ENCODE measurements at regions not wholly inside any gene's neighbourhood (a gene's known extent, or its start where the extent isn't known, plus 50 kb on each side); places are given as distances from the start of the nearest gene placed in this dataset.
"Not testable (repeated sequence)": the region's sequence is repeated elsewhere in the genome, so short reads cannot be mapped to it uniquely, and the experiment has no call there.

DNA sequence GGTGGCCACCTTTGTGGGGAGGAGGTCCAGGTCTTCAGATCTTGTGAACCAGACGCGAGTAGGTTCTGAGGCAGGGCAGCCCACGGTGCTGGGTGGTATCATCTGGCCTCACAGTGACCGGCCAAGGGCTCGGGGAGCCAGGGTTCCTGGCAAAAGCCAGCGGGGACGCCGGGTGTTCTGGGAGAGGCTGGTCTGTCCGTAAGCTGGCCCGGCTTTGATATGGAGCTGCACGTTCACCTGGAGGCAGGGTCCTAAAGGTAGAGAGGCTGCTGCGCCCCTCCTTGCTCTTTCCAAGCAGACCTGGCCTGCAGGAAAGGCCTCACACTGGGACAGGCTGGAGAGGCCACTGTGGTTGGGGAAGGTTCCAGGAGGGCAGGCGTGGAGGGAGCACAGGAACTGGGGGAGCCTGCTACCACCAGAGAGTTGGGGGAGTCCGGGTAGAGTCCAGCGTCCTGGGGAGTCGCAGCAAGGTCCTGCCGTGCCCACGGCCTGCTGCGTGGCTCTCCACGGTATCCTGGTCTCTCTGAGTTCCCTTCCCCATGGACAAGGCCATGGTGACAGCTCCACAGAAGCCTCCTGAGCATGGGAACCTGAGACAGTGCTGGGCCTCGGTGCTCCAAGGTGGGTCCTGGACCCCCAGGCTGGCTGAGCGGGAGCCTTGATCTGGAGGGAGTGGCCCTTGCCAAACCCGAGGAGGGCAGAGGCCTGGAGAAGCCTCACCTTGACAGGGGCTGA is 452.4 kb upstream of the B3GAT1 start:
- DNase-seq: no peak

DNA sequence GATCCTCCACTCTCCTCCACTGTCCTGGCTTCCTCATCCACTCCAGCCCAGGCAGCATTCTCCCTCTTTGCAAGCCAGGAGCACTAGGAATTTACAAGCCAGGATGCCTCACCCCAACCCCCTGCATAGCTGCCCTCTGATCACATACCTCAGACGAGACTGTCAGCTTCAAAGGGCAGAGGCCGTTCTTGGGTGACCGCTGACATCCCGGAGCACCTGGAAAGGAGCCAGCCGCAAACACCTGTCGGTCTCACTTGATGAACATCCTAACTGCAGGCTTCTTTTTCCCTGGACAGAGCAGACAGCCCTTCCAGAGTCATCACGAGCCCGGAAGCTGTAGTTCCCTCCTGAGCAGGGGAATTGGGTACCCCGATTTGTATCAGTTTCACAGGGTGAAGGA is 451.3 kb upstream of the B3GAT1 start:
- no peak for DNase-seq

DNA sequence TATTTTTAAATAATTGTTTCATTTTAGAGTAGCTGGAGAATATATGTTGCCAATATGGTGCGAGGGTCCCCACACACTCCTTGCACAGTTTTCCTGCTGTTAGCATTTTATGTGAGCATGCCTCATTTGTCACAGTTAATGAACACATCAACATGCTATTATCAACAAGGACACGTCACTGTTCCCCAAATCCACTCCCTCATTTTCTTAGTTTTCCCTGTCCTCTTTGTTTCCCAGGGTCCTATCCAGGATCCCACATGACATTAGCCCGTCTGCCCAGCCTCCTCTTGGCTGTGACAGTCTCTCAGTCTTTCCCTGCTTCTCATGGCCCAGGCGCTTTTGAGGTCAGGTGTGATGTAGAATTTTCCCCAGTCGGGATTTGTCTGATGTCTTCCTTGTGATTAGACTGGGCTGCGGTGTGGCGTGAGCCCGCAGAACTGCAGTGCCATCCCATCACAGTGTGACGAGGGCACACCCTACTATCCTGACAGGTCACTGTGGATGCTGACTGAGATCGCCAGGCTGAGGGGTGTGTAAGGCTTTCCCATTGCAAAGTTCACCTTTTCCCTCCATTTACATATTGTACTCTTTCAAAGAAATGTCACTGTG is 450.6 kb upstream of the B3GAT1 start:
- DNase-seq: no peak

DNA sequence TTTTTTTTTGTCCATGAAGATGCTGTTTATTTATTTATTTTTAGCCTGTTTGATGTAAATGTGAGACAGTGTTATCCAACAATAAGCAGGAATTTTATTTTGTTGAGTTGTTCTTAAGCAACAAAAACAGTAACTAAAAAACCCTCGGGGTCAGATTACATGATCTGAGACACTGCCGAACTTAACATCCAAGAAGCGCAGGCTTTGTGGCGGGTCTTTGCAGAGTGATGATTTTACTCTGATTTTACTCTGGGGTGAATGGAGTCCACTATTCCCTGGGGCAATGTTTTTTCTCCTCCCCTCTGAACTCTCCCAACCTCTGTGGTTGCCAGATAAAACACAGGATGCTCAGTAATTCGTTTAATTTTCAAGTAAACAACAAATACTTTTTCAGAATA is 450.1 kb upstream of the B3GAT1 start:
- no peak for DNase-seq

DNA sequence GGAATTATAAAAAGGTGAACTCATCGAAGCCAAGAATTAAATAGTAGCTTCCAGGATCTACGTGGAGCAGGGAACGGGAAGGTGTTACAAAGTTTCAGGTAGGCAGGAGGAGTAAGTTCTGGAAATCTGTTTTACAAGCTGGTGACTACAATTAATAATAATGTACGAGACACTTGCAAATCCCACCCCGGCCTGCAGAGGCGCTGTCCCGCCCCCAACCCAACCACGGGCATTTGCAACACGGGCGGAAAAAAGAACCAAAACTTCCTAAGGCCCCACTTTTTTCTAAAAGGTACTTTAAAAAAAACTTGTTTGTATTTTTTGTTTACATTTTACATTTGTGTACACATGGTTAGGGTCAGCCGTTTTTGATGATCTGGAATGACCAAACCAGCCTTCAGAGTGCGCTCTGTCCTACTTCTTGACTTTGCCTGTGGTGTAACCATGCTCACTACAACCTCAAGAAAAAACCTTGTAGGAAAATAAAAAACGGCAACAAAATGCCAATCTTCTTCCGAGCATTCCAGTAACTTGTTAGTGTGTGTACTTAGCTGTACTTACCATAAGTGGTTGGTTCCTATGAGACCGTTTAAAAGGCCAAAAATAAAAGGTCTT is 449.6 kb upstream of the B3GAT1 start:
- DNase-seq: no peak

DNA sequence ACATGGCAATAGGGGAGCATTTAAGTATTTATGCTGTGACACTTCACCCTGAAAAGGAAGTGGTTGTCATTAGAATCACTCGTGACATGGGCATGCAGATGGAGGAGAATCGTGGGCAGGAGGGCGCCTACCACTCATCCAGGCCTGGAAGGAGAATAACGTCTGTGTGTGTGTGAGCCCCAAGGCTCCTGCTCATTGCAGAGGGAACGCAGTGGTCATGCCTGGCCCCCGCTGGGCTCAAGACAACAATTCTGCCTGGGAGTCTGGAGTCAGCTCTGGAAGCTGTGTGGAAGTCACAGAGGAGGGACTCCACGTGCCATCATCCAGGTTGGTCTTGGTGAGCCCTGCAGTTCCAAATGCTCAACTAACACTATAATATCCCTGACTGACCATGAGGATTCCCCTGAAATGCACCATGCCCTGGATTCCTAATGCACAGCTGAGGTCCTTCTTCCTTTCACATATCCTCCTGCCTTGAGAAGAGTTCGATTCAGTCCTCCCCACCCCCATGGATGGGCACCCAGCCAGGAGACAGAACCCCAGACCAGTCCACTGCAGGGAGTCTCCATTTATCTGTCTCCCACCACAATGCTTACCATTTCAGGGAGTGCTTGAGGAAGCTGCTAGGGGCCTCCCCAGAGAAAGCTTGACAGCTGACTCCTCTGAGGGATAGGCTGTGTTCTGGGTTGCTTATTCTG is 446.9 kb upstream of the B3GAT1 start:
- no peak for DNase-seq

DNA sequence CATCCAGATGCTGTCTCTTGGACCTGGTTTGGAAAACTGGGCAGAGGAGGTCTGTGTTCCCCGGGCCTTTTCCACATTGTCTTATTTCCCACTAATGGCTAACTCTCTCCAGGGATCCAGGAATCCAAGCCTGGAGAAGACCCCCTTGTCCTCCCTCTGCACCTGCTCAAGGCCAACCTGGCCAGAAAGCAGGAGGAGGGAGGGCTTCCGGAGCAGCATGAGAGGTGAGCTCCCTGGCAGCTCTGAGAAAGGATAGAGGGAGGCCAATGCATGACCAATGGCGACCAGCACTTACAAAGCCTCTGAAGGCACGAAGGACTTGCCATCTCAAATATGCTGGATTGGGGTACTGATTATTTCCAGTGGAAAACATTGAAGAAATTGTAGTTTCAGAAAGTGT is 445.0 kb upstream of the B3GAT1 start:
- no peak for DNase-seq

DNA sequence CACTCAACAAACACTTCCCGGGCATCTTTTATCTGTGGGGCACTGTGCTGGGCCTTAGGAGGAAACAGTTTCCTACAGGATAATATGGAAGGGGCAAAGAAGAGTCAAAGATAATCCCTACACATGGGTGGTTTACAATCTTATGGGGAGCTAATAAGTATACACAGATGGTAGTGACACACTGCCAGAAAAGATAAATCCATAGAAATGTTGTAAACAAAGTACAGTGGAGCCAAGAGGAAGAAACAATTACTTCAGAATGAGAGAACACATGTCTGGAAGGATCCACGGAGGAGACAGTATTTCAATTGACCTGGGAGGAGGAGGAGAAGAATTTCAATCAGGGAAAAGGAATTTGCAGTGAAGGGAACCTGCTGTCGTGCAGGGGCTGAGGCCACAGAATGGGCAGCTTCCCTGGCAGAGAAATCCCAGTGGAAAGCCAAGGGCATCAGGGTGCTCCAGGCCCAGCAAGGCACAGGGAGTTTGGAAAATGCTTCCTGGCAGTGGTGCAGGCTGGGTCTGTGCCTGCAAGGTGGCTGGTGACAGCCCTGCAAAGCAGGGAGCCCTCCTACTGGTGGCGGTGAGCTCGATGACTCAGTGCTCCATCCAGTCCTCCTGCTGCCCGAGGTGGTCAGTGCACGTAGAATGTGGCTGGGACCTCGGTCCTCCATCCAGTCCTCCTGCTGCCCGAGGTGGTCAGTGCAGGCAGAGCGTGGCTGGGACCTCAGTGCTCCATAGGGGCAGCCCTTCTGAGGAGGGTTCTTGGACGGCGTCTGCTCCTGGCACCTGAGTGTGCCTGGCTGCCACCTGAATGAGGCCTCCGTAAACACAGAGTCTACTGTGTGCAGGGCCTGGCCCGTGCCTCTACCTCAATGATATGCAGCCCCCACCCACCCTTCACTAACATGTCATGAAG is 444.3 kb upstream of the B3GAT1 start:
- no peak for DNase-seq

DNA sequence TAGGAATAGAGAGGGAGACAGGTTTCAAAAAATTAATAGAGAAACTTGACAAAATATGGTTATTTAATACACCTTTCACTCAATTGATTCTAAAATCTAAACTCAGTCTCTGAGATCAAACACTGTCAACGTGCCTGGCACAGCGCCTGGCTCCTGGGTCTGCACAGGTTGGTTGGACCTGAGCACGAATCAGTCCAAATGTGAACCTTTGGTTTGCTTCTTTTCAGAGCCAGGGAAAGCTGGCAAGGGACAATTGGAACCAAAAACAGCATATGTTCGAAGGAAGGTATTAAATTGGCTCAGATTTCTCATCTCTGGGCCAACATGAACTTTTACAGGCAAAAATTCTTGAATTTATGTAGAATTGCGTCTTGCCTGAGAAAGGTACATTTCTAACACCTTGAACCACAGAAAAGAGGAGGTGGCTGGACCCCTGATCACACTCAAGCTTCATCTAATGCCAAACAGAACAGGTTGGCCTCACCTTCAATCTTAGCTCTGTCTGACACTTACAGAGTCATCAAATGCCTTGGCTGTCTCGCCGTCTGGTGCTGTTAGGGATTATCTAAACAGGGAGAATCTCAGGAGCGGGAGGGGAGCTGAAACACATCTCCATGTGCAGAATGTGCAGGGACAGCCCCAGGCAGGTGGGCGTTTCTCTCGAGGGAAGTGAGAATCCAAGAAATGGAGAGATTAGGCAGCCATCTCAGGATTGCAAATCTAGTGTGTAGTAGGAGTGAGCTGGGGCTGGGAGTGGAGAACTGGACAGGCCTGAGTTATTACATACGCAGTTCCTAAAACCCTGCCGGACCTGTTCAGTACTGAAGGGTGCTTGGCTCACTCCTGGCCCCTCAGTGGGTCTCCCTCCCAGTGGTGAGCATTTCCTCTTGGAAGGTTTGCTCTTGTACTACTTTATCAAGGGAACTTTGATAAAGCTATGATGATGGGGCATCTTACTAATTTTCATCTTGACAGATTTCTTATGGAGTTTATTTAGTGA is 442.2 kb upstream of the B3GAT1 start:
- DNase-seq: no peak

DNA sequence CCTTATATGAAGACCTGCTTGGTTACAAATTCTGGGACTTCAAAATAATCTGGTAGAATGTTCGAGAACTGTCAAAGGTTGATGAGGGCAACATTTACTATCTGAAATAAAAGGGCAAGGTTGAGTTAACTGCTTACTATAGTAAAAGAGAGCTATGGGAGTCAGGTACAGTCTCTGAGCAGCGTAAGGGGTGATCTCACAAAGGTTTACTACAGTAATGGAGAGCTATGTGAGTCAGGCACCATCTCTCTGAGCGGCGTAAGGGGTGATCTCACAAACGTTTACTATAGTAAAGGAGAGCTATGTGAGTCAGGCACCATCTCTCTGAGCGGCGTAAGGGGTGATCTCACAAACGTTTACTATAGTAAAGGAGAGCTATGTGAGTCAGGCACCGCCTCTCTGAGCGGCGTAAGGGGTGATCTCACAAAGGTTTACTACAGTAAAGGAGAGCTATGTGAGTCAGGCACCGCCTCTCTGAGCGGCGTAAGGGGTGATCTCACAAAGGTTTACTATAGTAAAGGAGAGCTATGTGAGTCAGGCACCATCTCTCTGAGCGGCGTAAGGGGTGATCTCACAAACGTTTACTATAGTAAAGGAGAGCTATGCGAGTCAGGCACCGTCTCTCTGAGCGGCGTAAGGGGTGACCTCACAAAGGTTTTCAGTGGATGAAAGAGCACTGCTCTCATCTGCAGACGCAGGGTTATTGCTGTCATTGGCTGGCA is 439.6 kb upstream of the B3GAT1 start:
- DNase-seq: not testable (repeated sequence)

DNA sequence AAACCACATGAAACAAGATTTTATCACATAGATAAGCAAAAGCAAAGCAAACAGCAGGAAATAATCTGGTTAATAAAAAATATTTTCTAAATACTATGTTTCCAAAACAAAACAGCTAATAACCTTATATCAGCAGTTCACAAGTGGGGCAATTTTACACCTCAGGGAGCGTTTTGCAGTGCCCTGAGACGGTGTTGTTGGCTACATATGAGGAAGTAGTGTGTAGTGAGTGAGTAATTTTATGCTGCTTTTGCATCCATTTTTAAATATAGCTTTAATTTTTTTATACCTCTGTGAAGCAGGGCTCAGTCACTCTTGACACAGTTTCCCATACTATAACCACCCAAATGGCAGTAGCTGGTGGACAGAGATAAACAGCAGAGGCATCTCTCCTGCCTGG is 438.5 kb upstream of the B3GAT1 start:
- no peak for DNase-seq

DNA sequence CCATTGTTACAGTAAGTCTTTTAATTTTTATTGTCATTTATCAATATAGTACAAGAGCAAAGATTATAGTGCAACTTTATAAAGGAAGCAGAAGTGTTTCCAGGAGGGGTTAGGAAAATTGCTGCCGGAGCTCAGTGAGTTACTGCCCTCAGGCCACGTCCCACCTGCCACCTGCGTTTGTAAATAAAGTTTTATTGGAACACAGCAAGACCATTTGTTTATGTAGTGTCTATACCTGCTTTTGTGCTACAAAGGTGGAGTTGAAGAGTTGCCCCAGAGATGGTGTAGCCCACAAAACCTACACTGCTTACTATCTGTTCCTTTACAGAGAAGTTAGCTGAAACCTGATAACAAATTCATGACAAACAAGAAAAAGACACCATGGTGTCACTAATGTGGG is 437.8 kb upstream of the B3GAT1 start:
- no peak for DNase-seq

DNA sequence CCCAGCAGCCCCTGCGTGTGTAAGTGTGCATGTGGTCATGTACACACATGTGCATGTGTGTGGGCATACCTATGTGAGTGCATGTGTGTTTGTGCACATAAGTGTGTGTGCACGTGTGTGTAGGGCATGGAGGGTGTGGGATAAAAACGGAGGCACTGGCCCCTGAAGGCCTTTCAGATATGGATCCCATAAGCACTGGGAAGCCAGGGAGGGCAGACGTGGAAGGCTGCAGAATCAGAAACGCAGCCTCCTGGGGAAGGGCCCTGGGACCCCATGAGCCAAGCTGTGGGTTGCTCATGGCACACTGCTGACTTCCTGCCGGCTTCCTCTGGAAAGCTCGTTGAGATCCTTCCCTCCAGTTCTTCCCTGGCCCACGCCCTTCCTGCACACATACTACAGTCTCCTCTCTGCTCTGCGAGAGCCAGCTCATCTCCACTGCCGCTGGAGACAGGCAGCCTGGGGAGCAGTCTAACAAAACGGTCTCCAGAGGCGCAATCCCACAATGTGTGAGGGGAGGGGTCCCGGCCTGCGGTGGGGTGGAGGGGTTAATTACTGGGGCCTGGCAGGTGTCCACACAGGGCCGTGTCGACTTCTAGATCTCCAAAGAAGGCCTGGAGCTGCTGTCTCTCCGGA is 435.2 kb upstream of the B3GAT1 start:
- DNase-seq: no peak

DNA sequence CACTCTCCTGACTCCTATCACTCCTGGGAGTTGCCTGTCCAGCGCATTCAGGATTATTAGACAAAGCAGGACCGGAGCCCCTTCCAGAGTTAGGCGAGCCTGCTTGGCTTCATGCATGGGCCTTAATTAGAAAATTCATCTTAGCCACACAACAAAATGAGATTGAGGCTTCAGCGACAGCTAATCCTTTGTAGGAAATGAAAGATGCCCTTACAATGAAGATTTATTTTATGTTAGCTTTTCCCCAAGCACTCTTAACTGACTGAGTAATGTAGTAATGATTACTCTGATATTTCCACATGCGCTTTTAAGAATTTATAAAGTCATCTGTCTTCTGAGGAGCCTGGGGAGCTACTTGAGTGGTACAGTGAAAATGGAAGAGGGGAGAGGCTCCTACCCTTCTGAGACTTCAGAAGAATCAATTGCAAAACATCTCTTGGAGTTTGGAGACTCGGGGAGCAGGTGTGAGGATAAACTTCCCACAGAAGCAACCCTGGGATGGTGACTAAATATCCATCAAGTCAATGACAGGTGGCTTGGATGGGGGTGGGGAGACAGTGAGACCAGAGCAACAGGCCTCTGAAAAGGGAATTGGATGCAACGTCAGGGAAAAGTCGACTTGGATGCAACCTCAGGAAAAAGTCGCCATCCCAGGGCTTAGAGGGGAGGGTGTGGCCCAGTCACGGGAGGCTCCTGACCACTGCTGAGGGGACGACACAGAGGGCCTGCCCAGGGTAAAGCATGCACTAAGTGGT is 434.5 kb upstream of the B3GAT1 start:
- no peak for DNase-seq

DNA sequence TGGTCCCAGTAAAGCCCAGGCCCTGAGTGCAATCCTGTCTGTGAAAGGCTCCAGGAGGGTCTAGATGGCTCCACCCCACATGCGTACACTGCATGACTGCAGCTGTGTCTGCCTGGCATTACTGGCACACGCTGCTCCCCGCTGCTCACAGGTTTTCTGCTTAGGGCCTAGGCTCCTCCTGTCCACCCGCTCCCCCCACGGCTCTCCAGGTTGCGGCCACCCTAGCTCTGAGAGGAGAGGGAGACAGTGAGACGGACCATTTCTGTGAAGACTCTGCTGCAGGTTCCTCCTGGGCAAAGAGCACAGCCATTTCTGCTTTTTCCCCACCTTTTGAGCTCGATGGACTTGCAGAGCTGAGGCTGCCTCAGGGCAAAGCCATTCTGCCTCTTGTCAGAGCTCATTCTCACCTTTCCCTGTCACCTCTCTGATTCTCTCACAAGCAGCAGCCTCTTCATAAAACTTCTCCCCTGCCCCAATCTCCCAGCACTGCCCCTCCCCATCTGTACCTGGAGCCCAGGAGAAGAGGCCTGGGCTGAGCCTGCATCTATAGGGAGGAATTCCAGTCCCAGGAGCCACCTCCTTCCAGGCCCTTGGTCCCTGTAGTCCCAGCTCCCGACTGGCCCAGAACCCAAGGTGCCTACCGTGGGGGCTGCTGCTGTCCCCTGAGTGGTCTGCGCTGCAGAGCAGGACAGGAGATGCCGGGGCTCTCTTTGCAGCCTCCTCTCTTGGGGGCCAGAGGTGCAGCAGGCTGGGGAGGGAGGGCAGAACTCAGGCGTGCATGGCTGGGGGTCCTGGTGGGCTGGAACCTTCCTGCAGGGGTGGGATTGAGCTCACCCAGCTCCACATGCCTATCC is 433.7 kb upstream of the B3GAT1 start:
- DNase-seq: no peak

DNA sequence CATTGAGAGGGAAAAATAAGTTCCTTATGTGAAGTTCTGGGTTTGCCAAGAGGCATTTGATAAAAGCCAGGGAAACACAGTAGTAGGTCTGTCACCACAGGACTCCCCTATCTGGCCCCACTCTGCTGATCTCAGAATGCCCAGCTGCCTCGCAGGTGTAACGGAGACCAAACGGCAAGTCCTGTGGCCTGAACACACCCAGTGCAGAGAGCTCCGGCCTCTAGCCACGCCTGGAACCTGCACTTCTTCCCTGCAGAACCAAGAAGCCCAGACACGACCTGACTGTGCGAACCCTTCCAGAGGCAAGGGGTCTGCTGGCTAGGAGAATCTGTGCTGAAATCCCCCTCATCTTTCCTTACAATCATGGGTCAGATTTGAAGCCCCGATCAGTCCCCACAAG is 432.8 kb upstream of the B3GAT1 start:
- no peak for DNase-seq

DNA sequence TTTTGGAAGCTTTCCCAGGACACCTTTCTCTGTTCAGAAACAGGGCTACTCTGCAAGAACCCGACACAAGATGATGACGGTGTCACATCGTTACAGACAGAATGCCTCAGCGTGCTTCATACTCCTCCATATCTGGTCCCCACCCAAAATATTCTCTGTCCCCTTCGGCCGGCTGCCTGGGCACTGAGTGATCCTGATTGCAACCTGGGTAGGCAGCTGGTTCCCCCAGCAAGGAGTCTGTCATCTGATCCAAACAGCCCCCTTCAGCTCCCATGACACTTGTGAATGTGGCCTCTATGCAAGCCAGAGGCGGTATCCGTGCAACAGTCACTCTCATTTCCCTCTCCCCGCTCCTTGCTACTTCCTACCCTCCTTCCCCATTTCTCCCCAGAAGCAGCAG is 431.7 kb upstream of the B3GAT1 start:
- no peak for DNase-seq

DNA sequence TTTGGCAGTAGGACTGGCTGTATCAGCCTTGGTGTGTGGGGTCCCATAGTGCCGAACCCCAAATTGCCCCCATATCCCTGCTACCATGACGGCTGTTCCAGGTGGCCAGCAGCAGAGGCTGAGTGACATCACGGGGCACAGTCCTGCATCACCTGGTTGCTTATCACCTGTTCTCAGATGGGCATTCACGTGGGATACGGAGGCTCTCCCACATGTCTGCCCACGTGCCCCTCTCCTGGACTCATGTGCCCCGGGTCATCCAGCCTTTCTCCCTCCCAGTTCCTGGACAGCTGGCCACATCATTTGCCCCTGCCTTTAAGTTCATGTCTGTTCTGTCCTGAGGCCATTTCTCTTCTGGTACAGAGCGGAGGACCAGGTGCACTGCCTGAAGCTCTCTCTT is 431.0 kb upstream of the B3GAT1 start:
- no peak for DNase-seq
